Kidney (tissue), 13 donors: ENCODE measurements at regions not wholly inside any gene's neighbourhood (a gene's known extent, or its start where the extent isn't known, plus 50 kb on each side); places are given as distances from the start of the nearest gene placed in this dataset.

Experiments
- DNase-seq, 5 donors: peaks; one replicate each; pipeline ENCODE4 v3.0.0-alpha.2; 2013 to 2020
- FAIRE-seq: peaks from 2 replicates; lab custom pipeline; 2012; peaks lifted over from hg19 to GRCh38; lab: Jason Lieb, UNC
- H3K27ac ChIP-seq, 2 donors: one replicate each; pipeline ENCODE4 v1.7.0; 2013; ENCODE audit warnings: low read depth in 2 of 2, low read length in 2 of 2, inconsistent platforms in 1 of 2
- H3K27me3 ChIP-seq: one replicate; pipeline ENCODE4 v1.7.1; 2013; ENCODE audit warnings: low read length, inconsistent platforms; ENCODE audit not compliant: control insufficient read depth, insufficient read depth
- H3K36me3 ChIP-seq, 3 donors: one replicate each; pipeline versions ENCODE4 v1.7.0 to v1.7.1; 2013; ENCODE audit warnings: low read length in 3 of 3, control low read depth in 1 of 3, inconsistent platforms in 1 of 3; ENCODE audit not compliant: insufficient read depth in 3 of 3, control insufficient read depth in 2 of 3
- H3K4me1 ChIP-seq, 3 donors: one replicate each; pipeline versions ENCODE4 v1.7.0 to v1.7.1; 2013; ENCODE audit warnings: low read length in 3 of 3, inconsistent platforms in 1 of 3, low read depth in 1 of 3; ENCODE audit not compliant: control insufficient read depth in 2 of 3, insufficient read depth in 2 of 3
- H3K4me3 ChIP-seq, 3 donors: one replicate each; pipeline versions ENCODE4 v1.7.0 to v1.8.1; 2013; ENCODE audit warnings: low read length in 3 of 3, control low read depth in 1 of 3, inconsistent platforms in 1 of 3
- H3K9ac ChIP-seq, 3 donors: one replicate each; pipeline versions ENCODE4 v1.7.0 to v1.7.1; 2013; ENCODE audit warnings: low read length in 3 of 3, control low read depth in 1 of 3, inconsistent platforms in 1 of 3
- H3K9me3 ChIP-seq, 3 donors: one replicate each; pipeline versions ENCODE4 v1.7.0 to v1.7.1; 2013; ENCODE audit warnings: low read length in 3 of 3, control low read depth in 1 of 3, inconsistent platforms in 1 of 3; ENCODE audit not compliant: control insufficient read depth in 2 of 3, insufficient read depth in 1 of 3
- intact Hi-C: fragments of 100-400 bp; cut with DNase I; formaldehyde crosslinking; loops from one replicate; pipeline ENCODE4 v1.11.1; 2022
- TF ChIP-seq, protein P1 (sequence below): IDR thresholded peaks from 3 replicates; pipeline ENCODE4 v1.5.1; 2012; ENCODE audit warnings: mild to moderate bottlenecking, moderate library complexity, borderline replicate concordance; ENCODE audit not compliant: insufficient read depth; ENCODE audit errors: extremely low read depth
- donor health status: control.
- donor health status: control.
- donor health status: control.
- donor health status: control.
- donor health status: control.
- donor health status: DM: yes; HTN: yes; CAD: no.
- donor health status: Normal renal cell carcinoma (clear cell type).

DNA sequence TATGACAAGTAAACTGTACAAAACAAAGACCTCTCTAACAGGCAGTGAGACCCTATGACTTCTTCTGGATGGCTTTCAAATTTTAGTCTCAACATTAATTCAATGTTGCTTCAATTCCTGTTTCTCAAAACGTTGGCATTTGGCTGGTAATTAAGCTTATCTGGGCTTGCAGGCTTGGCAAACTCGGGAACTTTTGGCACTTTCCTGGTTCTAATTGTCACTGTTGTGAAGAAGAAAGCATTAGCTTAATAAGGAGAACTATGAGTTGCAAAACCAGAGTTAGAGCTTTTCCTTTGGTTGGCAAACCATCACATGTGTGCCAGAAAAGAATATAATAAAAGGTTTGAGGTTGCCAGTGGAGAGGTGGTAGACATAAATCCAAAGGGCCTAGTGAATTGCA, 698.3 kb downstream of the LRRIQ3 start:
- Histone ChIP-seq H3K4me3 (no peak overlapping the region), H3K9ac (no peak overlapping the region), H3K9me3 (no peaks in the 10 kb centered on the region), H3K27ac (no peak overlapping the region), H3K27me3 (no peaks in the 10 kb centered on the region), H3K36me3 (no peaks in the 10 kb centered on the region), H3K4me1 (no peaks in the 10 kb centered on the region)
- FAIRE-seq (no peak), DNase-seq (no peak)
- intact Hi-C loops, result no loop called here
- TF ChIP-seq, protein P1, sequence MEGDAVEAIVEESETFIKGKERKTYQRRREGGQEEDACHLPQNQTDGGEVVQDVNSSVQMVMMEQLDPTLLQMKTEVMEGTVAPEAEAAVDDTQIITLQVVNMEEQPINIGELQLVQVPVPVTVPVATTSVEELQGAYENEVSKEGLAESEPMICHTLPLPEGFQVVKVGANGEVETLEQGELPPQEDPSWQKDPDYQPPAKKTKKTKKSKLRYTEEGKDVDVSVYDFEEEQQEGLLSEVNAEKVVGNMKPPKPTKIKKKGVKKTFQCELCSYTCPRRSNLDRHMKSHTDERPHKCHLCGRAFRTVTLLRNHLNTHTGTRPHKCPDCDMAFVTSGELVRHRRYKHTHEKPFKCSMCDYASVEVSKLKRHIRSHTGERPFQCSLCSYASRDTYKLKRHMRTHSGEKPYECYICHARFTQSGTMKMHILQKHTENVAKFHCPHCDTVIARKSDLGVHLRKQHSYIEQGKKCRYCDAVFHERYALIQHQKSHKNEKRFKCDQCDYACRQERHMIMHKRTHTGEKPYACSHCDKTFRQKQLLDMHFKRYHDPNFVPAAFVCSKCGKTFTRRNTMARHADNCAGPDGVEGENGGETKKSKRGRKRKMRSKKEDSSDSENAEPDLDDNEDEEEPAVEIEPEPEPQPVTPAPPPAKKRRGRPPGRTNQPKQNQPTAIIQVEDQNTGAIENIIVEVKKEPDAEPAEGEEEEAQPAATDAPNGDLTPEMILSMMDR, result no peak

DNA sequence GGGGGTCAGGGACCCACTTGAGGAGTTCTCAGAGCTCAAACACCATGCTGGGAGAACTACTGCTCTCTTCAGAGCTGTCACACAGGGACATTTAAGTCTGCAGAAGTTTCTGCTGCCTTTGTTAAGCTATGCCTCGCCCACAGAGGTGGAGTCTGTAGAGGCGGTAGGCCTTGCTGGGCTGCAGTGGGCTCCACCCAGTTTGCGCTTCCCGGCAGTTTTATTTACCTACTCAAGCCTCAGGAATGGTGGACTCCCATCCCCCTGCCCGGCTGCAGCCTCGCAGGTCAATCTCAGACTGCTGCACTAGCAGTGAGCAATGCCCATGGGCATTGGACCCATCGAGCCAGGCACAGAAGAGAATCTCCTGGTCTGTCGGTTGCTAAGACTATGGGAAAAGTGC, 706.4 kb downstream of the LRRIQ3 start:
- DNase-seq (no peak), FAIRE-seq (no peak)
- Histone ChIP-seq H3K4me3 (no peak overlapping the region), H3K27me3 (no peaks in the 10 kb centered on the region), H3K9me3 (no peaks in the 10 kb centered on the region), H3K4me1 (no peaks in the 10 kb centered on the region), H3K9ac (no peak overlapping the region), H3K36me3 (no peaks in the 10 kb centered on the region), H3K27ac (no peak overlapping the region)
- intact Hi-C loops, result no loop called here
- TF ChIP-seq, protein P1, result no peak

DNA sequence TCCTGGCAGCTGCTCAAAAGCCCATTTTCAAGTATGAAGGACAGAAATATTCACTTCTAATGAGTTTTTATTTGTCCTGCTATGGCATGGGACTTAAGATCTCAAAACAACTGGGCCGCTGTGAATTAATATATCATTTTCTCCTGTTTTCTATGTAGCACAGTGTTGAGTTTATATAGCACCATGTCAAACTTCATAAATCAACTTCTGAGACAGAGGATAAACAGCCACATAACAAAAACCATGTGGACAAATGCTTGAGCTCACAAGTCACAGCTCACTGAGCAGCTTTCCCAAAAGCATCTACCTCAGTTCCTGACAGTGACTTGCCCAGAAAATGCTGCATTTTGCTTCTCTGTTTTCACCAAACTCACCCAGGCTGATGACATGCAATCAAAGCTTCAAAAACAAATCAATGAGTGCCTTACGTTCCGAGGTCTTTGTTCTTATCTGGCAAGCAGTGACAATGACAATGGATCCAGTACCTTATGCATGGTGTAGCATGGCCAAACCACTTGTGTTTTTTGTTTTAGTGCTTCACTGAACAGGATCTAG, 722.6 kb downstream of the LRRIQ3 start:
- no peak overlapping the region for H3K9ac ChIP-seq
- no peaks in the 10 kb centered on the region for H3K4me1 ChIP-seq
- TF ChIP-seq, protein P1, result no peak
- no peaks in the 10 kb centered on the region for H3K9me3 ChIP-seq
- H3K4me3 ChIP-seq, result no peak overlapping the region
- no peak for FAIRE-seq
- H3K27ac ChIP-seq, result no peak overlapping the region
- peak in 3 of 5 donors; percentile 9 to 47 (median 43) for DNase-seq
- intact Hi-C loops, result no loop called here
- H3K36me3 ChIP-seq, result no peaks in the 10 kb centered on the region
- no peaks in the 10 kb centered on the region for H3K27me3 ChIP-seq

DNA sequence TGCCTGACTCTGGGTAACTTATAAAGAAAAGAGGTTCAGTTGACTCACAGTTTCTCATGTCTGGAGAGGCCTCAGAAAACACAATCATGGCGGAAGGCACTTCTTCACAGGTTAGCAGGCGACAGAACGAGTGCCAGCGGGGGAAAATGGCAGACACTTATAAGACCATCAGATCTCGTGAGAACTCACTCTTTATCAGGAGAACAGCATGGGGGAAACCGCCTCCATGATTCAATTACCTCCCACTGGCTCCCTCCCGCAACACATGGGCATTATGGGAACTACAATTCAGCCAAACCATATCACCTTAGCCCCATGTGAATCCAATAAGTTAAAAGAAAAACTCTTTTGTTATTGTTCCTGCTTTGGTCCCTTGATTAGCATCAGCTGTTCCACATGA, 725.2 kb downstream of the LRRIQ3 start:
- H3K9ac ChIP-seq, result no peak overlapping the region
- TF ChIP-seq, protein P1, result no peak
- no peaks in the 10 kb centered on the region for H3K36me3 ChIP-seq
- no peak for FAIRE-seq
- H3K4me1 ChIP-seq, result no peaks in the 10 kb centered on the region
- no peaks in the 10 kb centered on the region for H3K9me3 ChIP-seq
- no peak overlapping the region for H3K4me3 ChIP-seq
- H3K27me3 ChIP-seq, result no peaks in the 10 kb centered on the region
- DNase-seq, result no peak
- H3K27ac ChIP-seq, result no peak overlapping the region
- intact Hi-C loops, result no loop called here
